C1 segment of cervical spinal cord (tissue), 14 donors: ENCODE measurements at regions not wholly inside any gene's neighbourhood (a gene's known extent, or its start where the extent isn't known, plus 50 kb on each side); places are given as distances from the start of the nearest gene placed in this dataset.

Experiments used
- DNase-seq, 14 donors: peaks; one replicate each; lab custom pipeline; 2025; lab: John Stamatoyannopoulos, UW

- DNase-seq: no peak
Observed at GRCh38 chr3:106745344-106746168, 631.7 kb upstream of the CCDC54 start.

GRCh38 chr3:106746286-106746685, 631.0 kb upstream of the CCDC54 start:
- no peak for DNase-seq

- no peak for DNase-seq
Observed at GRCh38 chr3:106748472-106749262, 628.6 kb upstream of the CCDC54 start.

GRCh38 chr3:106750092-106750491, 627.1 kb upstream of the CCDC54 start:
- no peak for DNase-seq

- DNase-seq: no peak
Observed at GRCh38 chr3:106755336-106755735, 621.9 kb upstream of the CCDC54 start.

- DNase-seq: no peak
Observed at GRCh38 chr3:106756901-106757300, 620.3 kb upstream of the CCDC54 start.

GRCh38 chr3:106758459-106758858, 618.8 kb upstream of the CCDC54 start:
- DNase-seq: no peak

GRCh38 chr3:106759731-106760130, 617.5 kb upstream of the CCDC54 start:
- DNase-seq: no peak

GRCh38 chr3:106765342-106765741, 611.9 kb upstream of the CCDC54 start:
- no peak for DNase-seq

GRCh38 chr3:106768941-106769480, 608.2 kb upstream of the CCDC54 start:
- DNase-seq: no peak

GRCh38 chr3:106773795-106774194, 603.4 kb upstream of the CCDC54 start:
- no peak for DNase-seq

- no peak for DNase-seq
Observed at GRCh38 chr3:106783231-106783630, 594.0 kb upstream of the CCDC54 start.

GRCh38 chr3:106789276-106789675, 588.0 kb upstream of the CCDC54 start:
- DNase-seq: no peak

- DNase-seq: no peak
Observed at GRCh38 chr3:106792716-106793115, 584.5 kb upstream of the CCDC54 start.

GRCh38 chr3:106794442-106794841, 582.8 kb upstream of the CCDC54 start:
- DNase-seq: no peak

- no peak for DNase-seq
Observed at GRCh38 chr3:106795553-106795952, 581.7 kb upstream of the CCDC54 start.

- no peak for DNase-seq
Observed at GRCh38 chr3:106797461-106797860, 579.8 kb upstream of the CCDC54 start.

GRCh38 chr3:106805625-106806024, 571.6 kb upstream of the CCDC54 start:
- DNase-seq: no peak

GRCh38 chr3:106806964-106807363, 570.3 kb upstream of the CCDC54 start:
- no peak for DNase-seq

GRCh38 chr3:106809041-106809440, 568.2 kb upstream of the CCDC54 start:
- no peak for DNase-seq

- no peak for DNase-seq
Observed at GRCh38 chr3:106809623-106810299, 567.5 kb upstream of the CCDC54 start.

GRCh38 chr3:106810300-106810875, 566.9 kb upstream of the CCDC54 start:
- DNase-seq: no peak
